Posterior vena cava (tissue), 2 donors: ENCODE measurements at regions not wholly inside any gene's neighbourhood (a gene's known extent, or its start where the extent isn't known, plus 50 kb on each side); places are given as distances from the start of the nearest gene placed in this dataset.

Experiments used
- DNase-seq: peaks from one replicate; pipeline ENCODE4 v3.0.0-alpha.2; 2020; ENCODE audit warnings: low spot score
- intact Hi-C, 2 donors: fragments of 100-400 bp; cut with DNase I; formaldehyde crosslinking; loops; one replicate each; pipeline versions ENCODE4 v1.14.1 to v1.14.2; 2022 to 2023
- donor health status: DM: yes; HTN: yes; CAD: no.
- donor health status: DM: yes; HTN: yes; CAD: no.

GRCh38 chr15:79192462-79193036, 90.0 kb upstream of the ANKRD34C start:
- intact Hi-C loops = no loop called here
- DNase-seq = no peak

DNA sequence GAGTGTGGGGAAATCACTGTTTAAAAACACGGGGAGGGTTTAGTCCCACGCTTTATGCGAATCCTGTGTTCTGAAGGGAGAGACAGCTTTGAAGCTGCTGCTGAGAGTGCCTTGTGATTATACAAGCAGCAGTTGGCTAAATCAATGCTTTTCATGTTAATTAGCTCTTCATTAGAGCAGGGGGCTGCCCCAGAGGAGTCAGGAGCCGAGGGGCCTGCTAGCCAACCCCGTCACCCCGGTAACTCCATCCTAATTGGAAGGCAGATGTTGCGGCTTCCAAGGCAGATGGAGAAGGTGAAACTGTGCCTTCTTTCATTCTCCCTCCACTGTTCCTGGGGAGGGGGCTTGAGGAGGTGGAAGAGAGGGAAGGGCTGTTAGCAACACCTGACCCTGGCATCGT, 92.4 kb upstream of the ANKRD34C start:
- no peak for DNase-seq
- intact Hi-C loops = no loop called here

- intact Hi-C loops = loop anchor here in 1 of 2 donors (10.0 kb wide), 2 partner anchors 162 to 272 kb away; no protein-coding TSS in a partner anchor
- DNase-seq = no peak
These were observed 95.9 kb upstream of the ANKRD34C start for GRCh38 chr15:79186616-79187015.

DNA sequence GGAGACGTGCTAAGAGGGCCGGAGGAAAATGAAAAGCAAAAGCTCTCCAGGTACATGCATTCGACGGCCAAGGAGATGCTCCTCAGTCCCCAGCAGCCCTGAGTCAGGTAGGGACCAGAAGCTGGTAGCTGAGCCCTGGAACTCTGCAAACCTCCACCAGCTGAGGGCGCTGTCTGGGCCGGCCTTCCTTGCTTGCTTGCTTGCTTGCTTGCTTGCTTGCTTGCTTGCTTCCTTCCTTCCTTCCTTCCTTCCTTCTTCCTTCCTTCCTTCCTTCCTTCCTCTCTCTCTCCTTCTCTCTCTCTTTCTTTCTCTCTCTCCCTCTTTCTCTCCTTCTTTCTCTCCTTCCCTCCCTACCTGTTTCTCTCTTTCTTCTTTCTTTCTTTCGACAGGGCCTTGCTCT, 94.6 kb upstream of the RASGRF1 start:
- intact Hi-C loops = loop anchor here in 1 of 2 donors (10.0 kb wide), 2 partner anchors 160 to 270 kb away; no protein-coding TSS in a partner anchor
- DNase-seq = no peak

- DNase-seq = peak; percentile 93
- intact Hi-C loops = loop anchor here (5.0 to 10.0 kb wide), 3 partner anchors 157 to 270 kb away; no protein-coding TSS in a partner anchor
These were observed 93.9 kb upstream of the RASGRF1 start for GRCh38 chr15:79184465-79184892.

DNA sequence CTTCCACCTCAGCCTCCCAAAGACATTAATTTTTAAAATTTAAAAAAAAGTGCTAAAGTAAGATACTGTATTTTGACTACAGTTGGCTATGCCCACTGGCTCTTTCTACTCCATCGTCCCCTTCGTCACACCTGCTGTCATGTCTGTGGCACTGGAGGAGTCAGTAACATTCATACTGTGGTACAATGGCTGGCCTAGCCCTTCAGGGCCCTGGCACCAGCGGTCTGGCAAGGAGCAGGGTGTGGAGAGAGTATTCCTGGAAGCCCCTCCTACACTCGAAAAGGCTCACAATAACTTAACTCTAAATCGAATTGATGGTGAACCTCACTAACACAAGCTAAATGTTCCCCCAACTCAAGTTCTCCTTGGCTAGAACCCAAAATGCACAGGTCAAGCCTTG, 89.7 kb upstream of the RASGRF1 start:
- intact Hi-C loops = loop anchor here (5.0 to 10.0 kb wide), 3 partner anchors 153 to 266 kb away; no protein-coding TSS in a partner anchor
- DNase-seq = no peak

DNA sequence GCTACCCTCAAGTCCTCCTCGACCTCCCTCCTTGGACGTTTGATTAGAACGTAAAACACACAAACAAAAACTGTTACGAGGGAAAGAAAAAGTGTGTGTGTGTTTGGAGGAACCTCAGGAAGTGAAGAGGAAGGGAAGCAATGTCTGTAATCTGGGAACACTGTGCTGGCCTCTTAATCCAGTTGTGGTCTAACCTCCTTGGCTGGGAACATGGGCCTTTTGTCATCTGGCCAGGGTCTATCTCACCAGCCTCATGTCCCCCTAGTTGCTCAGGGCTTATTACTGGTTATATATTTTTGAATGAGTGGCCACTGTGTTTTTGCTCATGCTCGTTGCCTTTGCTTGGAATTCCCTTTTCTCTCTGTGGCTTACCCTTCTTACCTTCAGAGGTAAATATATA, 89.0 kb upstream of the RASGRF1 start:
- DNase-seq = no peak
- intact Hi-C loops = no loop called here

- intact Hi-C loops = no loop called here
- no peak for DNase-seq
These were observed 88.6 kb upstream of the RASGRF1 start for GRCh38 chr15:79179108-79179561.

DNA sequence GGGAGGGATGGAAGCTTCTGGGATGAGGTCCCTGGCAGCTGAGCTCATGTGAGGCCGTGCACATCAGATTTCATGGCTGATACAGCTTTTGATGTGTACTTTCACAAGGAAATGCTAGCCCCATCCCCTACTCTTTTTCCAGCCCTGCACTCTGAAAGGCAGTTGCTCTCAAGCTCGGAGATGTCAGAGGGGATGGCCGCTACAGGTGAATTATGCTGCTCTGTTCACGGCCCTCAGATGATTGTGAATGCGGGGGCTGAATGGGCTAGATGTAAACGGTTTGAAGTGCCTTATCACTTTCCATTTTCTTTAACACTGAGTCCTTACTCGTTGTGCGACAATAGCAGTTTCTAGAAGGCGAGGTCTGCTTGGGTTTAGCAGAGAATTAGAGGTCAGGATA, 88.0 kb upstream of the RASGRF1 start:
- intact Hi-C loops = no loop called here
- DNase-seq = no peak

- intact Hi-C loops = no loop called here
These were observed 85.6 kb upstream of the RASGRF1 start for GRCh38 chr15:79176151-79176550.

DNA sequence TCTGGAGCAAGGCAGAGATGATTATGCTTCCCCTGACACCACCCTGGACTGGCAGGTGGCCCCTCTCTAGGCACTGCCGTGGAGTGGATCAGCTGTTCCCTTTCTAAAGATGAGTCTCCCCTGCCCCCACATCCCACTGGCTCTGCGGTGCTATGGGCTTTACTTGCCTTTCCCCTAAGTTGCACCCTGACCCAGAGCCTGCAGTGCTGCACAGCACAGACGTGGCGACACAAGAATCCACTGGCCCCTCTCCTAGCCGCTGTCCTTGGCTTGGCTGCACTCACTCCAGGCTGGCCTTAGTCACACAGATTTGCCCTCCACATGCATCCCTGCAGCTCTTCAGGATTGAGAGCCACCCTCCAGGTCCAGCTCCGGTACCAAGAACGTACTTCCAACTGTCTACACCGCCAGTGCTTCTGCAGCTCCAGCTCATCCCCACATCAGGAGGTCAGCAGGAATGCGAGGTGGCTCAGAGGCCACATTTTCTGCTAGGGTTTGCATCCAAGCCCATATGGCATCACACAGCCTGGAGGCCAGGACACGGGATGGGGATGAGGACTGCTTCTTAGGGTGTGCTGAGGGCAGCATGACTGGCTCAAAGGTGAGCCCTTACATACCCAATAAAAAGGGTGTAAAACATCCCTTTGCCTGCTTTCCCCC, 82.4 kb upstream of the RASGRF1 start:
- DNase-seq = no peak
- intact Hi-C loops = no loop called here

More at GRCh38 chr15:79176151-79176550, 85.6 kb upstream of the RASGRF1 start:
- no peak for DNase-seq

- intact Hi-C loops = no loop called here
- DNase-seq = no peak
These were observed 81.5 kb upstream of the RASGRF1 start for GRCh38 chr15:79172032-79172481.

- intact Hi-C loops = no loop called here
- DNase-seq = no peak
These were observed 80.9 kb upstream of the RASGRF1 start for GRCh38 chr15:79171320-79172031.

GRCh38 chr15:79170256-79170664, 79.7 kb upstream of the RASGRF1 start:
- DNase-seq = no peak
- intact Hi-C loops = no loop called here

GRCh38 chr15:79169526-79170133, 79.0 kb upstream of the RASGRF1 start:
- no peak for DNase-seq
- intact Hi-C loops = no loop called here

GRCh38 chr15:79168922-79169456, 78.4 kb upstream of the RASGRF1 start:
- intact Hi-C loops = no loop called here
- DNase-seq = no peak

- no peak for DNase-seq
- intact Hi-C loops = no loop called here
These were observed 77.2 kb upstream of the RASGRF1 start for GRCh38 chr15:79167776-79168175.

- DNase-seq = no peak
- intact Hi-C loops = no loop called here
These were observed 75.9 kb upstream of the RASGRF1 start for GRCh38 chr15:79166311-79166955.

GRCh38 chr15:79164465-79164864, 73.9 kb upstream of the RASGRF1 start:
- intact Hi-C loops = no loop called here
- DNase-seq = no peak
